ENCODE measurements at regions not wholly inside any gene's neighbourhood (a gene's known extent, or its start where the extent isn't known, plus 50 kb on each side); places are given as distances from the start of the nearest gene placed in this dataset.

DNA sequence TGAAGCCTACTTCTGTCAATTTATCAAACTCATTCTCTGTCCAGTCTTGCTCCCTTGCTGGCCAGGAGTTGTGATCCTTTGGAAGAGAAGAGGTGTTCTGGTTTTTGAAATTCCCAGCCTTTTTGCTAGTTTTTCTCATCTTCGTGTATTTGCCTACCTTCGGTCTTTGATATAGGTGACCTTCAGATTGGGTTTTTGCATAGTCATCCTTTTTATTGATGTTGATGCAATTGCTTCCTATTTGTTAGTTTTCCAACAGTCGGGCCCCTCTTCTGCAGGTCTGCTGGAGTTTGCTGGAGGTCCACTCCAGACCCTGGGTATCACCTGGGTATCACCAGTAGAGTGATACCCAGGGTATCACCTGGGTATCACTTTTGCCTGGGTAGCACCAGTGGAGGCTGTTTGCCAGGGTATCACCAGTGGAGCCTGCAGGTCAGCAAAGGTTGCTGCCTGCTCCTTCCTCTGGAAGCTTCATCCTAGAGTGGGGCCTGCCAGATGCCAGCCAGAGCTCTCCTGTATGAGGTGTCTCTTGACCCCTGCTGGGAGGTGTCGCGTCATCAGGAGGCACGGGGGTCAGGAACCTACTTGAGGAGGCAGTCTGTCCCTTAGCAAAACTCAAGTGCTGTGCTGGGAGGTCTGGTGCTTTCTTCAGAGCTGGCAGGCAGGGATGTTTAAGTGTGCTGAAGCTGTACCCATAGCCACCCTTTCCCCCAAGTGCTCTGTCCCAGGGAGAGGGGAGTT, 684.2 kb downstream of the PCDH18 start:
- Histone ChIP-seq H3K4me1 (ENCODE audit: control insufficient read depth, insufficient read depth, low read length) (no peaks in the 10 kb centered on the region), H3K9me3 (ENCODE audit: control insufficient read depth, insufficient read depth, low read depth, low read length) (no peaks in the 10 kb centered on the region), H3K27me3 (ENCODE audit: control insufficient read depth, insufficient read depth, low read length) (no peaks in the 10 kb centered on the region), H3K4me3 (ENCODE audit: low read depth in 2 of 2, low read length in 2 of 2) (no peak overlapping the region), H3K36me3 (ENCODE audit: control insufficient read depth, insufficient read depth, low read length) (no peaks in the 10 kb centered on the region), H3K27ac (ENCODE audit: low read length) (no peak overlapping the region)
- no peak for TF ChIP-seq POLR2AphosphoS5 (IDR thresholded peaks at IDR 0.05; ENCODE audit: low read depth, low read length)
- TF ChIP-seq REST (IDR thresholded peaks at IDR 0.05; ENCODE audit: insufficient read depth in 1 of 2, low read depth in 2 of 2, low read length in 1 of 2), result no peak
- no peak for TF ChIP-seq TCF7L2 (IDR thresholded peaks at IDR 0.05; ENCODE audit: low read depth, low read length)
- no peak for TF ChIP-seq SIN3A (IDR thresholded peaks at IDR 0.05; ENCODE audit: borderline replicate concordance, insufficient read depth, low read depth, low read length)
- TF ChIP-seq, protein P1, sequence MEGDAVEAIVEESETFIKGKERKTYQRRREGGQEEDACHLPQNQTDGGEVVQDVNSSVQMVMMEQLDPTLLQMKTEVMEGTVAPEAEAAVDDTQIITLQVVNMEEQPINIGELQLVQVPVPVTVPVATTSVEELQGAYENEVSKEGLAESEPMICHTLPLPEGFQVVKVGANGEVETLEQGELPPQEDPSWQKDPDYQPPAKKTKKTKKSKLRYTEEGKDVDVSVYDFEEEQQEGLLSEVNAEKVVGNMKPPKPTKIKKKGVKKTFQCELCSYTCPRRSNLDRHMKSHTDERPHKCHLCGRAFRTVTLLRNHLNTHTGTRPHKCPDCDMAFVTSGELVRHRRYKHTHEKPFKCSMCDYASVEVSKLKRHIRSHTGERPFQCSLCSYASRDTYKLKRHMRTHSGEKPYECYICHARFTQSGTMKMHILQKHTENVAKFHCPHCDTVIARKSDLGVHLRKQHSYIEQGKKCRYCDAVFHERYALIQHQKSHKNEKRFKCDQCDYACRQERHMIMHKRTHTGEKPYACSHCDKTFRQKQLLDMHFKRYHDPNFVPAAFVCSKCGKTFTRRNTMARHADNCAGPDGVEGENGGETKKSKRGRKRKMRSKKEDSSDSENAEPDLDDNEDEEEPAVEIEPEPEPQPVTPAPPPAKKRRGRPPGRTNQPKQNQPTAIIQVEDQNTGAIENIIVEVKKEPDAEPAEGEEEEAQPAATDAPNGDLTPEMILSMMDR (IDR thresholded peaks at IDR 0.05), result no peak
- no TSS peak for BruUV-seq (replicated peaks)
- no peak for DNase-seq (ENCODE audit: low read depth, low spot score)
- CTCF ChIA-PET, result no interaction called here
- in situ Hi-C loops (cut with HindIII; ENCODE audit: low pct_unique_long_range_greater_than_20kb, low sequenced_read_pairs) (no loop called here), intact Hi-C loops (cut with micrococcal nuclease; ENCODE audit: unreplicated experiment) (no loop called here)
- POLR2A ChIA-PET, result interaction anchor here (0.6 kb wide), 1 partner anchor 1301 kb away, joined by 4 read pairs; no protein-coding TSS in a partner anchor
- ATAC-seq, result no peak

- Histone ChIP-seq H3K27ac (ENCODE audit: low read length) (no peak overlapping the region), H3K4me3 (ENCODE audit: low read depth in 2 of 2, low read length in 2 of 2) (no peak overlapping the region), H3K9me3 (ENCODE audit: control insufficient read depth, insufficient read depth, low read depth, low read length) (no peaks in the 10 kb centered on the region), H3K27me3 (ENCODE audit: control insufficient read depth, insufficient read depth, low read length) (no peaks in the 10 kb centered on the region), H3K4me1 (ENCODE audit: control insufficient read depth, insufficient read depth, low read length) (no peaks in the 10 kb centered on the region), H3K36me3 (ENCODE audit: control insufficient read depth, insufficient read depth, low read length) (no peaks in the 10 kb centered on the region)
- in situ Hi-C loops (cut with HindIII; ENCODE audit: low pct_unique_long_range_greater_than_20kb, low sequenced_read_pairs), result no loop called here
- CTCF ChIA-PET, result no interaction called here
- ATAC-seq (no peak), DNase-seq (ENCODE audit: low read depth, low spot score) (no peak)
- intact Hi-C loops (cut with micrococcal nuclease; ENCODE audit: unreplicated experiment), result no loop called here
- BruUV-seq (replicated peaks), result no TSS peak
- POLR2A ChIA-PET, result no interaction called here
- TF ChIP-seq SIN3A (IDR thresholded peaks at IDR 0.05; ENCODE audit: borderline replicate concordance, insufficient read depth, low read depth, low read length), result no peak
- TF ChIP-seq REST (IDR thresholded peaks at IDR 0.05; ENCODE audit: insufficient read depth in 1 of 2, low read depth in 2 of 2, low read length in 1 of 2), result no peak
- TF ChIP-seq, protein P1 (IDR thresholded peaks at IDR 0.05), result no peak
- TF ChIP-seq POLR2AphosphoS5 (IDR thresholded peaks at IDR 0.05; ENCODE audit: low read depth, low read length), result no peak
- TF ChIP-seq TCF7L2 (IDR thresholded peaks at IDR 0.05; ENCODE audit: low read depth, low read length), result no peak
Measured at GRCh38 chr4:136841526-136841925, 690.8 kb downstream of the PCDH18 start.

Measured in Panc1 (cell line).